ENCODE measurements at regions not wholly inside any gene's neighbourhood (a gene's known extent, or its start where the extent isn't known, plus 50 kb on each side); places are given as distances from the start of the nearest gene placed in this dataset.

DNA sequence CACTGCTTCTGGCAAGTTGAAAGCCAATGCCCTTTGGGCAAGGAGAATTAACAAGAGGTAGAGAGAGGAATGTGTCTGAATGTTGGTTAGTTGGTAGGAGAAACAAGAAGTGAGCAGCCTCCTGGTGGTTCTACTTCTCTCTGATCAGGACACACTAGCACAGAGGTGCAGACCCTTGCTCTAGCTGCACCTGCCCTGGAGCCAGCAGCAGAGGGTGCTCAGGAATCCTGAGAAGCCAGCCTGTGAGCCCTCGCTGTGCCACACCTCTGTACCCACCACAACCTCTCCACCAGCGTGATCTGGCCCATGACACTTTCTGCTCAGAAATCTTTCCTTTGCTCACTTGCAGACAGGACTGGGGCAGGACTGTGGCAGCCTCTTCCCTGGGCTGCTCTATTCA, 364.7 kb downstream of the RPS24 start:
- TF ChIP-seq, protein P1, sequence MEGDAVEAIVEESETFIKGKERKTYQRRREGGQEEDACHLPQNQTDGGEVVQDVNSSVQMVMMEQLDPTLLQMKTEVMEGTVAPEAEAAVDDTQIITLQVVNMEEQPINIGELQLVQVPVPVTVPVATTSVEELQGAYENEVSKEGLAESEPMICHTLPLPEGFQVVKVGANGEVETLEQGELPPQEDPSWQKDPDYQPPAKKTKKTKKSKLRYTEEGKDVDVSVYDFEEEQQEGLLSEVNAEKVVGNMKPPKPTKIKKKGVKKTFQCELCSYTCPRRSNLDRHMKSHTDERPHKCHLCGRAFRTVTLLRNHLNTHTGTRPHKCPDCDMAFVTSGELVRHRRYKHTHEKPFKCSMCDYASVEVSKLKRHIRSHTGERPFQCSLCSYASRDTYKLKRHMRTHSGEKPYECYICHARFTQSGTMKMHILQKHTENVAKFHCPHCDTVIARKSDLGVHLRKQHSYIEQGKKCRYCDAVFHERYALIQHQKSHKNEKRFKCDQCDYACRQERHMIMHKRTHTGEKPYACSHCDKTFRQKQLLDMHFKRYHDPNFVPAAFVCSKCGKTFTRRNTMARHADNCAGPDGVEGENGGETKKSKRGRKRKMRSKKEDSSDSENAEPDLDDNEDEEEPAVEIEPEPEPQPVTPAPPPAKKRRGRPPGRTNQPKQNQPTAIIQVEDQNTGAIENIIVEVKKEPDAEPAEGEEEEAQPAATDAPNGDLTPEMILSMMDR (conservative IDR thresholded peaks at IDR 0.05; ENCODE audit: low read length), result no peak
- no peak for TF ChIP-seq EZH2phosphoT487 (IDR thresholded peaks at IDR 0.05; ENCODE audit: borderline replicate concordance, low read depth, low read length)

Data from OCI-LY7 (cell line).